Osteoblast (primary cell): ENCODE measurements at regions not wholly inside any gene's neighbourhood (a gene's known extent, or its start where the extent isn't known, plus 50 kb on each side); places are given as distances from the start of the nearest gene placed in this dataset.
"Not testable (repeated sequence)": the region's sequence is repeated elsewhere in the genome, so short reads cannot be mapped to it uniquely, and the experiment has no call there.

ENCODE experiments used
- DNase-seq: peaks from one replicate; pipeline ENCODE4 v3.0.0; 2011; ENCODE audit warnings: low spot score, mixed read lengths; ENCODE audit not compliant: insufficient read length; ENCODE audit errors: missing footprints
- H2AFZ ChIP-seq: 2 replicates; pipeline ENCODE4 v1.6.0; 2011; ENCODE audit warnings: mild to moderate bottlenecking, low read length
- H3K27ac ChIP-seq: 2 replicates; pipeline ENCODE4 v1.5.1; 2011; ENCODE audit warnings: mild to moderate bottlenecking, low read depth, low read length, moderate library complexity
- H3K27me3 ChIP-seq: 2 replicates; pipeline ENCODE4 v1.6.0; 2012; ENCODE audit warnings: mild to moderate bottlenecking, control low read depth, inconsistent platforms, low read length, moderate library complexity; ENCODE audit not compliant: insufficient read depth
- H3K36me3 ChIP-seq: 2 replicates; pipeline ENCODE4 v1.5.1; 2011; ENCODE audit warnings: mild to moderate bottlenecking, low read length, control low read depth, moderate library complexity; ENCODE audit not compliant: insufficient read depth
- H3K4me1 ChIP-seq: 2 replicates; pipeline ENCODE4 v1.5.1; 2011; ENCODE audit warnings: mild to moderate bottlenecking, low read length, control low read depth, moderate library complexity; ENCODE audit not compliant: insufficient read depth
- H3K4me2 ChIP-seq: 2 replicates; pipeline ENCODE4 v1.6.0; 2011; ENCODE audit warnings: mild to moderate bottlenecking, low read length; ENCODE audit not compliant: insufficient read depth
- H3K4me3 ChIP-seq: fragments of 200-600 bp; sonication (generic); 3 replicates; pipeline ENCODE4 v1.5.1; 2012; ENCODE audit warnings: mild to moderate bottlenecking, low read length, inconsistent platforms; ENCODE audit not compliant: insufficient read depth
- H3K79me2 ChIP-seq: 2 replicates; pipeline ENCODE4 v1.6.0; 2012; ENCODE audit warnings: mild to moderate bottlenecking, low read length, control low read depth, inconsistent platforms; ENCODE audit not compliant: insufficient read depth
- H3K9me3 ChIP-seq: 2 replicates; pipeline ENCODE4 v1.5.1; 2011; ENCODE audit warnings: low read depth, low read length, control low read depth
- H4K20me1 ChIP-seq: 2 replicates; pipeline ENCODE4 v1.6.0; 2012; ENCODE audit warnings: mild to moderate bottlenecking, low read length, control low read depth; ENCODE audit not compliant: insufficient read depth
- CTCF ChIP-seq: IDR thresholded peaks from 2 replicates; pipeline ENCODE4 v1.5.1; 2011; ENCODE audit warnings: mild to moderate bottlenecking, low read depth, low read length, moderate library complexity; ENCODE audit errors: extremely low read depth

- H3K36me3 ChIP-seq = no peaks in the 10 kb centered on the region
- DNase-seq = no peak
- no peaks in the 10 kb centered on the region for H3K9me3 ChIP-seq
- no peaks in the 10 kb centered on the region for H3K27me3 ChIP-seq
- TF ChIP-seq CTCF = no peak
- H3K27ac ChIP-seq = no peak overlapping the region
- H3K4me3 ChIP-seq = no peak overlapping the region
- no peak overlapping the region for H3K4me2 ChIP-seq
- H3K79me2 ChIP-seq = no peaks in the 10 kb centered on the region
- no peaks in the 10 kb centered on the region for H3K4me1 ChIP-seq
- no peak overlapping the region for H2AFZ ChIP-seq
- no peaks in the 10 kb centered on the region for H4K20me1 ChIP-seq
These were observed 99.5 kb downstream of the FMR1NB start for GRCh38 chrX:148080593-148080992.

- no peak for TF ChIP-seq CTCF
- H4K20me1 ChIP-seq = no peaks in the 10 kb centered on the region
- no peak overlapping the region for H3K27ac ChIP-seq
- no peaks in the 10 kb centered on the region for H3K27me3 ChIP-seq
- no peak for DNase-seq
- H3K4me3 ChIP-seq = no peak overlapping the region
- H3K4me1 ChIP-seq = no peaks in the 10 kb centered on the region
- no peak overlapping the region for H2AFZ ChIP-seq
- H3K36me3 ChIP-seq = no peaks in the 10 kb centered on the region
- no peak overlapping the region for H3K4me2 ChIP-seq
- H3K9me3 ChIP-seq = no peaks in the 10 kb centered on the region
- H3K79me2 ChIP-seq = no peaks in the 10 kb centered on the region
These were observed 103.5 kb downstream of the FMR1NB start for GRCh38 chrX:148084611-148085010.

- no peak for DNase-seq
- H3K27ac ChIP-seq = no peak overlapping the region
- TF ChIP-seq CTCF = no peak
- H3K79me2 ChIP-seq = no peaks in the 10 kb centered on the region
- no peaks in the 10 kb centered on the region for H4K20me1 ChIP-seq
- no peaks in the 10 kb centered on the region for H3K4me1 ChIP-seq
- H3K27me3 ChIP-seq = no peaks in the 10 kb centered on the region
- H3K36me3 ChIP-seq = no peaks in the 10 kb centered on the region
- H3K9me3 ChIP-seq = no peaks in the 10 kb centered on the region
- H3K4me3 ChIP-seq = no peak overlapping the region
- H3K4me2 ChIP-seq = no peak overlapping the region
- no peak overlapping the region for H2AFZ ChIP-seq
These were observed 139.0 kb downstream of the FMR1NB start for GRCh38 chrX:148120151-148120550.

GRCh38 chrX:148120999-148121623 is 140.0 kb downstream of the FMR1NB start:
- DNase-seq = no peak
- Histone ChIP-seq H3K4me3 (no peak overlapping the region), H3K4me2 (no peak overlapping the region), H3K4me1 (no peaks in the 10 kb centered on the region), H3K79me2 (no peaks in the 10 kb centered on the region), H4K20me1 (no peaks in the 10 kb centered on the region), H3K27me3 (no peaks in the 10 kb centered on the region), H3K36me3 (no peaks in the 10 kb centered on the region), H2AFZ (no peak overlapping the region), H3K27ac (no peak overlapping the region), H3K9me3 (no peaks in the 10 kb centered on the region)
- TF ChIP-seq CTCF = no peak

GRCh38 chrX:148128872-148129505 is 147.9 kb downstream of the FMR1NB start:
- not testable (repeated sequence) for H4K20me1 ChIP-seq, H3K79me2 ChIP-seq, H3K27ac ChIP-seq, H3K4me3 ChIP-seq, H2AFZ ChIP-seq, H3K36me3 ChIP-seq, H3K9me3 ChIP-seq, H3K4me2 ChIP-seq, H3K4me1 ChIP-seq, H3K27me3 ChIP-seq, DNase-seq
